HCT116 (cell line): ENCODE measurements at regions not wholly inside any gene's neighbourhood (a gene's known extent, or its start where the extent isn't known, plus 50 kb on each side); places are given as distances from the start of the nearest gene placed in this dataset.

ENCODE experiments used
- ATAC-seq: fragments of 200-7000 bp; cut with Tn5 transposase; 2 replicates; pipeline ENCODE4 v1.9.1; 2020; ENCODE audit warnings: mild to moderate bottlenecking, moderate library complexity
- BruUV-seq: library from RNA; stranded (reverse); fragments of 400-500 nt; replicated peaks from 2 replicates; lab custom pipeline; 2021; lab: Mats Ljungman, UMichigan
- CTCF ChIA-PET: fragments of 300-600 bp; sonication (Branson Sonifier 250); formaldehyde crosslinking; loops from one replicate; lab custom pipeline; 2021; ENCODE audit warnings: antibody characterized with exemption; lab: Charles Lee
- POLR2A ChIA-PET: fragments of 300-600, 350-600 bp; sonication (Branson Sonifier 250); formaldehyde crosslinking; loops from one replicate; lab custom pipeline; 2021; ENCODE audit warnings: antibody characterized with exemption; lab: Charles Lee
- RAD21 ChIA-PET, 2 experiments: fragments of 300-600 bp; sonication (Branson Sonifier 250); formaldehyde crosslinking; loops; one replicate each; lab custom pipeline; 2023; ENCODE audit warnings: low total read pairs in 2 of 2; ENCODE audit not compliant: uncharacterized antibody in 2 of 2, unreplicated experiment in 2 of 2, low non-redundant PET in 1 of 2; lab: Charles Lee
- DNase-seq: peaks from one replicate; pipeline ENCODE4 v3.0.0-alpha.2; 2010; ENCODE audit warnings: low read depth, low spot score
- H2AFZ ChIP-seq: fragments of 200-600 bp; shearing (Covaris generic), sonication (generic); 2 replicates; pipeline ENCODE4 v1.6.1; 2017; ENCODE audit warnings: low read depth, mixed run types, mixed read lengths, antibody characterized with exemption, low read length; ENCODE audit not compliant: poor library complexity, severe bottlenecking
- H3K27ac ChIP-seq: 2 replicates; pipeline ENCODE4 v1.5.1; 2012; ENCODE audit warnings: low read depth, low read length
- H3K27me3 ChIP-seq: fragments of 200-600 bp; sonication (generic); 2 replicates; pipeline ENCODE4 v1.6.1; 2016; ENCODE audit warnings: mixed run types, low read length, mixed read lengths; ENCODE audit not compliant: insufficient read depth
- H3K36me3 ChIP-seq, 2 experiments: fragments of 200-500 bp in 1 of 2; fragments of 200-600 bp in 1 of 2; sonication (Bioruptor generic) in 1 of 2; sonication (generic) in 1 of 2; 2 replicates each; pipeline versions ENCODE4 v1.5.1 to v1.6.1; 2014 to 2016; ENCODE audit warnings: low read length in 2 of 2, inconsistent platforms in 1 of 2, mixed read lengths in 1 of 2, mixed run types in 1 of 2; ENCODE audit not compliant: insufficient read depth in 2 of 2, control insufficient read depth in 1 of 2
- H3K4me1 ChIP-seq, 2 experiments: fragments of 200-600 bp in 1 of 2; sonication (generic) in 1 of 2; 2 replicates each; pipeline versions ENCODE4 v1.5.1 to v1.6.1; 2012 to 2017; ENCODE audit warnings: low read length in 2 of 2, inconsistent platforms in 1 of 2, mild to moderate bottlenecking in 1 of 2, mixed read lengths in 1 of 2, mixed run types in 1 of 2, moderate library complexity in 1 of 2; ENCODE audit not compliant: insufficient read depth in 2 of 2, control insufficient read depth in 1 of 2
- H3K4me2 ChIP-seq: fragments of 200-600 bp; sonication (generic); 2 replicates; pipeline ENCODE4 v1.6.1; 2017; ENCODE audit warnings: mixed run types, low read length, mixed read lengths
- H3K4me3 ChIP-seq, 2 experiments: fragments of 200-600 bp in 1 of 2; sonication (generic) in 1 of 2; replicated peaks in 1 of 2; 2 replicates each; pipeline ENCODE4 v1.5.1; 2011 to 2016; ENCODE audit warnings: low read length in 2 of 2, control low read depth in 1 of 2, low read depth in 1 of 2, mild to moderate bottlenecking in 1 of 2, mixed read lengths in 1 of 2, mixed run types in 1 of 2
- H3K79me2 ChIP-seq: fragments of 200-600 bp; sonication (generic); 2 replicates; pipeline ENCODE4 v1.6.1; 2017; ENCODE audit warnings: mild to moderate bottlenecking, mixed run types, low read length, moderate library complexity, mixed read lengths; ENCODE audit not compliant: insufficient read depth
- H3K9ac ChIP-seq: fragments of 200-600 bp; sonication (generic); 2 replicates; pipeline ENCODE4 v1.6.1; 2016; ENCODE audit warnings: low read length, mixed read lengths
- H3K9me2 ChIP-seq: fragments of 200-600 bp; sonication (generic), shearing (Covaris generic); 2 replicates; pipeline ENCODE4 v1.6.1; 2017; ENCODE audit warnings: mixed run types, mild to moderate bottlenecking, moderate library complexity; ENCODE audit not compliant: insufficient read depth
- H3K9me3 ChIP-seq, 2 experiments: fragments of 200-500 bp in 1 of 2; fragments of 200-600 bp in 1 of 2; sonication (Bioruptor generic) in 1 of 2; sonication (generic) in 1 of 2; 2 replicates each; pipeline ENCODE4 v1.6.1; 2014 to 2017; ENCODE audit warnings: low read length in 2 of 2, mixed read lengths in 2 of 2, inconsistent platforms in 1 of 2, low read depth in 1 of 2, mild to moderate bottlenecking in 1 of 2, mixed run types in 1 of 2, moderate library complexity in 1 of 2; ENCODE audit not compliant: control insufficient read depth in 1 of 2, insufficient read depth in 1 of 2
- H4K20me1 ChIP-seq: fragments of 200-600 bp; sonication (generic), shearing (Covaris generic); 2 replicates; pipeline ENCODE4 v1.6.1; 2017; ENCODE audit warnings: mixed run types, mild to moderate bottlenecking, moderate library complexity; ENCODE audit not compliant: insufficient read depth
- CEBPB ChIP-seq: IDR thresholded peaks from 2 replicates; pipeline ENCODE4 v1.6.1; 2012; ENCODE audit warnings: low read depth
- FOSL1 ChIP-seq: IDR thresholded peaks from 2 replicates; pipeline ENCODE4 v1.6.1; 2012; ENCODE audit warnings: low read depth
- JUND ChIP-seq: IDR thresholded peaks from 2 replicates; pipeline ENCODE4 v1.6.1; 2012
- MAX ChIP-seq: IDR thresholded peaks from 2 replicates; pipeline ENCODE4 v1.6.1; 2012
- POLR2A ChIP-seq: IDR thresholded peaks from 2 replicates; pipeline ENCODE4 v1.7.0; 2011; ENCODE audit warnings: borderline replicate concordance; ENCODE audit not compliant: insufficient read depth, insufficient read length; ENCODE audit errors: extremely low read depth
- REST ChIP-seq: IDR thresholded peaks from 2 replicates; pipeline ENCODE4 v1.6.1; 2012; ENCODE audit warnings: low read depth
- SP1 ChIP-seq: IDR thresholded peaks from 2 replicates; pipeline ENCODE4 v1.6.1; 2012; ENCODE audit warnings: low read depth
- TCF7L2 ChIP-seq: IDR thresholded peaks from 2 replicates; pipeline ENCODE4 v1.7.0; 2011; ENCODE audit warnings: borderline replicate concordance, inconsistent platforms; ENCODE audit not compliant: insufficient read depth, insufficient read length; ENCODE audit errors: extremely low read depth
- YY1 ChIP-seq: IDR thresholded peaks from 2 replicates; pipeline ENCODE4 v1.6.1; 2011; ENCODE audit warnings: low read length, low read depth, moderate library complexity, mild to moderate bottlenecking; ENCODE audit not compliant: insufficient replicate concordance; ENCODE audit errors: extremely low read depth
- ZBTB33 ChIP-seq: IDR thresholded peaks from 2 replicates; pipeline ENCODE4 v1.6.1; 2011; ENCODE audit warnings: mild to moderate bottlenecking, low read length, moderate library complexity; ENCODE audit not compliant: insufficient replicate concordance; ENCODE audit errors: extremely low read depth
- ZFX ChIP-seq: fragments of 450-650 bp; IDR thresholded peaks from 2 replicates; pipeline ENCODE4 v1.6.1; 2017
- intact Hi-C: fragments of 100-400 bp; cut with micrococcal nuclease; formaldehyde crosslinking; loops from 2 replicates; pipeline ENCODE4 v1.10.0; 2022

GRCh38 chr4:20391198-20391597, 139.5 kb downstream of the SLIT2 start:
- TF ChIP-seq ZBTB33 (no peak), TCF7L2 (no peak), POLR2A (no peak), MAX (no peak), SP1 (no peak), YY1 (no peak), CEBPB (no peak), JUND (no peak)
- Histone ChIP-seq H3K4me1 (no peaks in the 10 kb centered on the region), H2AFZ (no peak overlapping the region), H4K20me1 (no peaks in the 10 kb centered on the region), H3K4me2 (no peak overlapping the region), H3K36me3 (no peaks in the 10 kb centered on the region), H3K9ac (no peak overlapping the region), H3K9me2 (no peaks in the 10 kb centered on the region), H3K9me3 (no peaks in the 10 kb centered on the region), H3K4me3 (no peak overlapping the region), H3K79me2 (no peaks in the 10 kb centered on the region), H3K27me3 (peaks cover 9% of the 10 kb centered on the region; the same call in 1 of the 2 replicates), H3K27ac (no peak overlapping the region)
- no peak for ATAC-seq
- ChIA-PET CTCF (no interaction called here), RAD21 (no interaction called here), POLR2A (no interaction called here)
- intact Hi-C loops, result no loop called here
- no TSS peak for BruUV-seq
- no peak for DNase-seq

GRCh38 chr4:20391912-20392311, 140.2 kb downstream of the SLIT2 start:
- Histone ChIP-seq H3K4me1 (no peaks in the 10 kb centered on the region), H3K36me3 (no peaks in the 10 kb centered on the region)
- no peak for ATAC-seq

More at GRCh38 chr4:20391912-20392311, 140.2 kb downstream of the SLIT2 start:
- Histone ChIP-seq H4K20me1 (no peaks in the 10 kb centered on the region), H3K79me2 (no peaks in the 10 kb centered on the region), H3K27me3 (peaks cover 6% of the 10 kb centered on the region; the same call in 1 of the 2 replicates), H3K4me3 (no peak overlapping the region), H3K9me3 (no peaks in the 10 kb centered on the region), H3K9me2 (no peaks in the 10 kb centered on the region), H3K9ac (no peak overlapping the region), H3K4me2 (no peak overlapping the region), H2AFZ (no peak overlapping the region), H3K27ac (no peak overlapping the region)
- no peak for TF ChIP-seq REST
- TF ChIP-seq TCF7L2, result no peak
- no peak for TF ChIP-seq POLR2A
- TF ChIP-seq ZFX, result no peak
- TF ChIP-seq FOSL1, result no peak
- ChIA-PET POLR2A (no interaction called here), CTCF (no interaction called here), RAD21 (no interaction called here)
- BruUV-seq, result no TSS peak
- intact Hi-C loops, result no loop called here
- DNase-seq, result no peak
